Subcutaneous abdominal adipose tissue (tissue), 5 donors: ENCODE measurements at regions not wholly inside any gene's neighbourhood (a gene's known extent, or its start where the extent isn't known, plus 50 kb on each side); places are given as distances from the start of the nearest gene placed in this dataset.

ENCODE experiments used
- H3K27ac ChIP-seq: one replicate; pipeline ENCODE4 v1.7.0; 2013; ENCODE audit warnings: low read depth, mild to moderate bottlenecking, inconsistent platforms, low read length, moderate library complexity
- H3K27me3 ChIP-seq, 5 donors: one replicate each; pipeline ENCODE4 v1.7.0; 2013; ENCODE audit warnings: low read length in 5 of 5, inconsistent platforms in 1 of 5; ENCODE audit not compliant: control insufficient read depth in 5 of 5, insufficient read depth in 4 of 5
- H3K36me3 ChIP-seq, 5 donors: one replicate each; pipeline ENCODE4 v1.7.0; 2013; ENCODE audit warnings: low read length in 5 of 5; ENCODE audit not compliant: control insufficient read depth in 5 of 5, insufficient read depth in 5 of 5
- H3K4me1 ChIP-seq, 5 donors: one replicate each; pipeline ENCODE4 v1.7.0; 2013; ENCODE audit warnings: low read length in 5 of 5, mild to moderate bottlenecking in 3 of 5, moderate library complexity in 1 of 5; ENCODE audit not compliant: control insufficient read depth in 5 of 5, insufficient read depth in 5 of 5
- H3K4me3 ChIP-seq, 5 donors: one replicate each; pipeline ENCODE4 v1.7.0; 2013; ENCODE audit warnings: low read length in 5 of 5, low read depth in 1 of 5
- H3K9ac ChIP-seq, 5 donors: one replicate each; pipeline ENCODE4 v1.7.0; 2013; ENCODE audit warnings: low read length in 5 of 5, mild to moderate bottlenecking in 4 of 5, moderate library complexity in 3 of 5
- H3K9me3 ChIP-seq, 5 donors: one replicate each; pipeline ENCODE4 v1.7.0; 2013; ENCODE audit warnings: low read length in 5 of 5; ENCODE audit not compliant: control insufficient read depth in 5 of 5
- donor health status: healthy.
- donor health status: healthy.
- donor health status: healthy.
- donor health status: healthy.
- donor health status: healthy.

GRCh38 chr6:74658391-74658790 lies 547.5 kb downstream of the COL12A1 start:
- no peaks in the 10 kb centered on the region for H3K9me3 ChIP-seq
- no peak overlapping the region for H3K4me3 ChIP-seq
- no peak overlapping the region for H3K9ac ChIP-seq
- H3K27ac ChIP-seq, result no peak overlapping the region
- H3K4me1 ChIP-seq, result no peaks in the 10 kb centered on the region
- no peaks in the 10 kb centered on the region for H3K27me3 ChIP-seq
- no peaks in the 10 kb centered on the region for H3K36me3 ChIP-seq

GRCh38 chr6:74657931-74658330 lies 547.9 kb downstream of the COL12A1 start:
- Histone ChIP-seq H3K9me3 (no peaks in the 10 kb centered on the region), H3K9ac (no peak overlapping the region), H3K27me3 (no peaks in the 10 kb centered on the region), H3K4me1 (no peaks in the 10 kb centered on the region), H3K27ac (no peak overlapping the region), H3K4me3 (no peak overlapping the region), H3K36me3 (no peaks in the 10 kb centered on the region)

GRCh38 chr6:74657011-74657410 lies 548.8 kb downstream of the COL12A1 start:
- Histone ChIP-seq H3K4me1 (no peaks in the 10 kb centered on the region), H3K36me3 (no peaks in the 10 kb centered on the region), H3K27me3 (no peaks in the 10 kb centered on the region), H3K27ac (no peak overlapping the region), H3K9ac (no peak overlapping the region), H3K4me3 (no peak overlapping the region), H3K9me3 (no peaks in the 10 kb centered on the region)

- H3K27ac ChIP-seq, result no peak overlapping the region
- H3K9ac ChIP-seq, result no peak overlapping the region
- no peaks in the 10 kb centered on the region for H3K36me3 ChIP-seq
- H3K4me1 ChIP-seq, result peaks cover 0 to 5% (median 0%) of the 10 kb centered on the region in 5 donors
- no peak overlapping the region for H3K4me3 ChIP-seq
- no peaks in the 10 kb centered on the region for H3K9me3 ChIP-seq
- no peaks in the 10 kb centered on the region for H3K27me3 ChIP-seq
These were observed 549.4 kb downstream of the COL12A1 start for GRCh38 chr6:74656453-74656852.

- no peaks in the 10 kb centered on the region for H3K27me3 ChIP-seq
- H3K9me3 ChIP-seq, result no peaks in the 10 kb centered on the region
- H3K36me3 ChIP-seq, result no peaks in the 10 kb centered on the region
- peaks cover 0 to 6% (median 0%) of the 10 kb centered on the region in 5 donors for H3K4me1 ChIP-seq
- H3K9ac ChIP-seq, result no peak overlapping the region
- no peak overlapping the region for H3K27ac ChIP-seq
- H3K4me3 ChIP-seq, result no peak overlapping the region
These were observed 551.6 kb downstream of the COL12A1 start for GRCh38 chr6:74654296-74654695.

GRCh38 chr6:74651948-74652842 lies 553.7 kb downstream of the COL12A1 start:
- Histone ChIP-seq H3K27ac (no peak overlapping the region), H3K27me3 (no peaks in the 10 kb centered on the region), H3K4me1 (peaks cover 0 to 6% (median 0%) of the 10 kb centered on the region in 5 donors), H3K9ac (no peak overlapping the region), H3K4me3 (no peak overlapping the region), H3K9me3 (no peaks in the 10 kb centered on the region), H3K36me3 (no peaks in the 10 kb centered on the region)

- Histone ChIP-seq H3K4me3 (no peak overlapping the region), H3K4me1 (peaks cover 0 to 6% (median 0%) of the 10 kb centered on the region in 5 donors), H3K9ac (no peak overlapping the region), H3K27ac (no peak overlapping the region), H3K9me3 (peaks cover 0 to 7% (median 0%) of the 10 kb centered on the region in 5 donors), H3K36me3 (no peaks in the 10 kb centered on the region), H3K27me3 (no peaks in the 10 kb centered on the region)
These were observed 555.2 kb downstream of the COL12A1 start for GRCh38 chr6:74650668-74651067.

- H3K4me1 ChIP-seq, result peaks cover 0 to under 1% (median 0%) of the 10 kb centered on the region in 5 donors
- no peaks in the 10 kb centered on the region for H3K36me3 ChIP-seq
- H3K27ac ChIP-seq, result no peak overlapping the region
- H3K9ac ChIP-seq, result no peak overlapping the region
- no peaks in the 10 kb centered on the region for H3K27me3 ChIP-seq
- no peak overlapping the region for H3K4me3 ChIP-seq
- peaks cover 0 to 7% (median 0%) of the 10 kb centered on the region in 5 donors for H3K9me3 ChIP-seq
These were observed 559.4 kb downstream of the COL12A1 start for GRCh38 chr6:74646461-74646860.

- no peak overlapping the region for H3K9ac ChIP-seq
- peaks cover 0 to 7% (median 0%) of the 10 kb centered on the region in 5 donors for H3K9me3 ChIP-seq
- no peaks in the 10 kb centered on the region for H3K27me3 ChIP-seq
- no peak overlapping the region for H3K4me3 ChIP-seq
- no peaks in the 10 kb centered on the region for H3K4me1 ChIP-seq
- no peak overlapping the region for H3K27ac ChIP-seq
- H3K36me3 ChIP-seq, result no peaks in the 10 kb centered on the region
These were observed 560.6 kb downstream of the COL12A1 start for GRCh38 chr6:74645108-74645849.

- no peak overlapping the region for H3K9ac ChIP-seq
- H3K36me3 ChIP-seq, result no peaks in the 10 kb centered on the region
- no peak overlapping the region for H3K27ac ChIP-seq
- no peaks in the 10 kb centered on the region for H3K27me3 ChIP-seq
- no peak overlapping the region for H3K4me3 ChIP-seq
- no peaks in the 10 kb centered on the region for H3K4me1 ChIP-seq
- H3K9me3 ChIP-seq, result peaks cover 0 to 7% (median 0%) of the 10 kb centered on the region in 5 donors
These were observed 563.8 kb downstream of the COL12A1 start for GRCh38 chr6:74642101-74642500.
